GM12864 (cell line): ENCODE measurements at regions not wholly inside any gene's neighbourhood (a gene's known extent, or its start where the extent isn't known, plus 50 kb on each side); places are given as distances from the start of the nearest gene placed in this dataset.

Experiments
- DNase-seq: peaks from one replicate; pipeline ENCODE4 v3.0.0-alpha.2; 2011; ENCODE audit warnings: low read depth
- H3K4me3 ChIP-seq: 2 replicates; pipeline ENCODE4 v1.5.1; 2011; ENCODE audit warnings: mild to moderate bottlenecking, low read depth, low read length, control low read depth
- TF ChIP-seq, protein P1 (sequence below): IDR thresholded peaks from 2 replicates; pipeline ENCODE4 v1.5.1; 2011; ENCODE audit warnings: low read depth, mild to moderate bottlenecking, moderate library complexity, low read length, control low read depth, inconsistent platforms; ENCODE audit errors: missing control alignments

DNA sequence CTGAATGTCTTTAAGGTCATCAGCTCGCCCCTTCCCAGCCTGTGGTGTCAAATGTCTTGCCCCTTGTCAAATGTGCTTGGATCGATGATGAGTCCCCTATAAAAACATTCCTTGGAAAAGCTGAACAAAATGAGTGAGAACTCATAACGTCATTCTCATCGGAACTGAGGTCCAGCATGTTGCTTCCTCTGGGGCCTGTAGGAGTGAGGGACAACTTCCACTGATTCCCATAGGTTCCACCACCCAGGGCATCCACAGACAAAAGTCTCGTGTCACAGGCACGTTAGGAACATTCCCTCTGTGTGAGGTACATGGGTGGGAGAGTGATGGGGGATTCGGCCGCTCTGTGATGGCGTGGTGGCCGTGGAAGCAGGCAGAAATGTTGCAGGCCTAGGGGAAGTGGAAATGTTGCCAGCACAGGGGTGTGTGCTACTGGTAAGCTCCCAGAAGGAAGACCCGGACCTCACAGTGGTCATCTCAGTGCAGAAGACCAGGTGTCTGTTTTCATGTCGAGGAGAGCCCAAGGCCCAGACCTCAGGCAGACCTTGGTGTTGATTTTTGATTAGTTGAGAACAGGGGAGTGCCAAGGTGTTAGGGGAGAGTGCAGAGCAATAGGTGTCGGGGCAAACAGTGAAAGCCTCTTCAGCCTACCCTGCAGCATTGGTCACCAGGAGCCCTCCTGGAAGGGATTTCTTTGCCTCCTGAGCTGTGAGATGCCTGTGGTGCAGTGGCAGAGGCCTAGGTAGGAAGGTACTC lies 96.8 kb downstream of the SNRPN start:
- no peak for DNase-seq
- no peak overlapping the region for H3K4me3 ChIP-seq
- TF ChIP-seq, protein P1, sequence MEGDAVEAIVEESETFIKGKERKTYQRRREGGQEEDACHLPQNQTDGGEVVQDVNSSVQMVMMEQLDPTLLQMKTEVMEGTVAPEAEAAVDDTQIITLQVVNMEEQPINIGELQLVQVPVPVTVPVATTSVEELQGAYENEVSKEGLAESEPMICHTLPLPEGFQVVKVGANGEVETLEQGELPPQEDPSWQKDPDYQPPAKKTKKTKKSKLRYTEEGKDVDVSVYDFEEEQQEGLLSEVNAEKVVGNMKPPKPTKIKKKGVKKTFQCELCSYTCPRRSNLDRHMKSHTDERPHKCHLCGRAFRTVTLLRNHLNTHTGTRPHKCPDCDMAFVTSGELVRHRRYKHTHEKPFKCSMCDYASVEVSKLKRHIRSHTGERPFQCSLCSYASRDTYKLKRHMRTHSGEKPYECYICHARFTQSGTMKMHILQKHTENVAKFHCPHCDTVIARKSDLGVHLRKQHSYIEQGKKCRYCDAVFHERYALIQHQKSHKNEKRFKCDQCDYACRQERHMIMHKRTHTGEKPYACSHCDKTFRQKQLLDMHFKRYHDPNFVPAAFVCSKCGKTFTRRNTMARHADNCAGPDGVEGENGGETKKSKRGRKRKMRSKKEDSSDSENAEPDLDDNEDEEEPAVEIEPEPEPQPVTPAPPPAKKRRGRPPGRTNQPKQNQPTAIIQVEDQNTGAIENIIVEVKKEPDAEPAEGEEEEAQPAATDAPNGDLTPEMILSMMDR: no peak

DNA sequence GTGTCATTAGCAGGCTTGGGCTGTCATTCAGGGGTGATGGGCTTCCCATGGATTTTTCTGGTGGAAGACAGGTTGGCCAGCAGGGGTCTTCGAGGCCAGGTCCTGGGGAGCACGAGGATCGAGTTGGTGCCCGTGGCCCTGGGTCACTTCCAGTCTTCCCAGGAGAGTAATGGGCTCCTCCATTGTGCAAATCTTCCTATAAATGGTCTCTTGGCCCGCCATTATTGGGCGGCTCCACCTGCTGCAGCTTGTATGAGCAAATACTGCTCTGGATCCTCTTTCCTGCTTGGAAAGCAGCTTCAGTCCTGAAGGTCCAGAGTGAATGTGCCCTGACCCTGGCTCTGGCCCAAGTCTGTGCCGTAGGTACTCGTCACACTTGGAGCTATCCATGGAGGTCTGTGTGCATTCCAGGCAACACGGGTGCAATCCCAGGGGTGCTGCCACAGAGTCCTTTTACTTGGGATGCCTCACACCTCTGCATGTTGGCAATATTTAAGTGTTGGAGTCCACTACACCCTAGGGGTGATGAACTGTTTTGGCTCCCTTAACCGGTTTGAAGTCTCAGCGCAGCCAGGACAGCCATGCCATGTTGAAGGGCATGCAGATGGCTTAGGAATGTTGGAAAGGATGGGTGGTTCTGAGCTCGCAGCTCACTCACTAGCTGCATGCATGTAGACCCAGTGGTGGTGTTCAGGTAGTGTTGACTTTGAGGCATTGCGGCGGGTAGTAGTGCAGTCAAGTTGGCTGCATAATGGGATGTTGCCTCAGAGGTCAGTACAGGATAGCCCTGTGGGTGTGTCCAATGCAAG lies 97.6 kb downstream of the SNRPN start:
- TF ChIP-seq, protein P1: no peak

DNA sequence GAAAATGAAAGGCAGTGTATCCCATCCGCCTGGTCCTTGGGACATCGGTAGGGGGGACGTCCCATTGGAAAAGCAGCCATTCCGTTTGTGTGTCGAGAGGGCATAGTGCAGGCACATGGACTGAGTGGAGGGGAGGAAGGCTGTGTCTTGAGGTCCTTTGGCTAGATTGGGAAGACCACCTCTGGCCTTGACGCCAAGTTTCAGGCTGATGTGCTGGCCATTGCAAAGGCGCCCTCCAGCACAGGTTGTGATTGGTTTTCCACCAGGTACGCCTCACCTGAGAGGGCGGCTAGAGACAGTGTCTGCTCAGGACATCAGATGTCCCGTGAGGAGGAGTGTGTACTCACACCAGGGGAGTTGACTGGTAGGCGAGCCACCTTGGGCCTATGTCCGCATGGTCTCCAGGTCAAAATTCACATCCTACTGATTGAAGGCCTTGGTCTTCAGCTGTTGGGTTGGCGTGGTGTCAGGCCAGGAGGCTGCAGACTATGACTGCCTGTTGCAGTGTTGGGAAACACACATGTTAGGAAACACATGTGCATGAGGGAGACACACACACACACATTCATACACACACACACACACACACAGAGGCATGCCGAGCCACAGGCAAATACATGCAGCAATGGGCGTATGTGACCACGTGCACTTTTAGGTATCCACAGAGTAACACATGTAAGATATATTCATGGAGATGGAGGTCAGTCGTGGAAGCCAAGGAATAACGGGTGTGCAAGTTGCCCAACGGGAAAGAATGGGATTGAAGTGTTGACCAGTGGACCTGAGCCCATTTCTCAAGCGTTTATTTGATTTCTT lies 98.4 kb downstream of the SNRPN start:
- no peak overlapping the region for H3K4me3 ChIP-seq
- DNase-seq: no peak
- TF ChIP-seq, protein P1: no peak

More for the DNA sequence above, 97.6 kb downstream of the SNRPN start:
- H3K4me3 ChIP-seq: no peak overlapping the region
- no peak for DNase-seq

DNA sequence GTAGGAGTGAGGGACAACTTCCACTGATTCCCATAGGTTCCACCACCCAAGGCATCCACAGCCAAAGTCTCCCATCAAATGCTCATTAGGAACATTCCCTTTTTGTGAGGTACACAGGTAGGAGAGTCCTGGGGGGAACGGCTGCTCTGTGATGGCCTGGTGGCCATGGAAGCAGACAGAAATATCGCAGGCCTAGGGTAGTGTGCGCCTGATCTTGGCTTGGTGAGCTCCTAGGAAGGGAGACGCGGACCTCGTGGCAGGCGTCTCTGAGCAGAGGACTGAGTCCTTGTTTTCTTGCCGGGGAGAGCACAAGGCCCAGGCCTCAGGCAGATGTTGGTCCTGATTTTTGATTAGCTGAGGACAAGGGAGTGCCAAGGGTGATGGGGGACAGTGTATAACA lies 99.5 kb downstream of the SNRPN start:
- TF ChIP-seq, protein P1: no peak
- no peak overlapping the region for H3K4me3 ChIP-seq
- no peak for DNase-seq

DNA sequence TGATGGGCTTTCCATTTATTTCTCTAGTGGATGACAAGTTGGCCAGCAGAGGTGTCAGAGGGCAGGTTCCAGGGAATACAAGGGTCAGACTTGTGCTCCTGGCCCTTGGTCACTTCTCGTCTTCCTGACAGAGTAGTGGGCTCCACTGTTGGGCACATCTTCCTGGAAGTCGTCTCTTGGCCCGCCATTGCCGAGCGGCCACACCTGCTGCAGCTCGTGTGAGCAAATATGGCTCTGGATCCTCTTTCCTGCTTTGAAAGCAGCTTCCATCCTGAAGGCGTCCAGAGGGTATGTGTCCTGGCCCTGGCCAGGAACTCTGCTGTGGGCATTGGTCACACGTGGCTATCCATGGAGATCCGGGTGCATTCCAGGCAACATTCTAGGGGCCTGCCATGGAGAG lies 100.2 kb downstream of the SNRPN start:
- no peak overlapping the region for H3K4me3 ChIP-seq
- no peak for DNase-seq
- TF ChIP-seq, protein P1: no peak

DNA sequence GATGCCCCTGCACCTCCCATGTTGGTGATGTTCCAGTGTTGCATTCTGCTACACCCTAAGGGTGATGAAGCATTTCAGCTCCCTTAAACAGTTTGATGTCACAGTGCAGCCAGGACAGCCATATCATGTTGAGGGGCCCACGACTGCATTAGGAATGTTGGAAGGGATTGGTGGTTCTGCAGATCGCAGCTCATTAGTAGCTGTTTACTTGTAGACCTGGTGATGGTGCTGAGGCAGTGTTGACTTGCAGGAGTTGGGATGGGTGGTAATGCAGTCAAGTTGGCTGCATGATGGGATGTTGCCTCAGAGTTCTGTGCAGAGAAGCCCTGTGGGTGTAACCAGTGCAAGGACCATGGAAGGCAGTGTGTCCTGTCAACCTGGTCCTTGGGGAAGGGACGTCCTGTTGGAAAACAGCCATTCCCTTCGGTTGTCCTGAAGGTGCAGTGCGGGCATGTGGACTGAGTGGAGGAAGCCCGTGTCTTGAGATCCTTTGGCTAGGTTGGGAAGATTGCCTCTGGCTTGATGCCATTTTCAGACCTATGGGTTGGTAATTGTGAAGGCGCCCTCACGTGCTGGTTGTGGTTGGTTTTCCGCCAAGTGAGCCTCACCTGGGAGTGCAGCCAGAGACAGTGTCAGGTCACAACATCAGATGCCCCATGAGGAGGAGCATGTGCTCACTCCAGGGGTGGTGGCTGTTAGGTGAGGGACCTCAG lies 100.7 kb downstream of the SNRPN start:
- H3K4me3 ChIP-seq: no peak overlapping the region

More for the DNA sequence above, 100.7 kb downstream of the SNRPN start:
- TF ChIP-seq, protein P1: no peak
- DNase-seq: no peak
